Panc1 (cell line): ENCODE measurements at regions not wholly inside any gene's neighbourhood (a gene's known extent, or its start where the extent isn't known, plus 50 kb on each side); places are given as distances from the start of the nearest gene placed in this dataset.

Source experiments
- ATAC-seq: fragments of 200-7000 bp; cut with Tn5 transposase; 2 replicates; pipeline ENCODE4 v1.9.1; 2020; ENCODE audit warnings: mild to moderate bottlenecking, moderate library complexity
- BruUV-seq: library from RNA; stranded (reverse); fragments of 400-500 nt; replicated peaks from 2 replicates; lab custom pipeline; 2021; lab: Mats Ljungman, UMichigan
- CTCF ChIA-PET: fragments of 300-600 bp; sonication (Branson Sonifier 250); formaldehyde crosslinking; loops from one replicate; lab custom pipeline; 2022; ENCODE audit warnings: antibody characterized with exemption; lab: Charles Lee
- POLR2A ChIA-PET: fragments of 300-600 bp; sonication (Branson Sonifier 250); formaldehyde crosslinking; loops from one replicate; lab custom pipeline; 2022; ENCODE audit warnings: antibody characterized with exemption; lab: Charles Lee
- DNase-seq: peaks from one replicate; pipeline ENCODE4 v3.0.0-alpha.2; 2010; ENCODE audit warnings: low read depth, low spot score
- H3K27ac ChIP-seq: 2 replicates; pipeline ENCODE4 v1.5.1; 2011; ENCODE audit warnings: mild to moderate bottlenecking, low read length, inconsistent platforms
- H3K27me3 ChIP-seq: fragments of 200-500 bp; sonication (Bioruptor generic); 2 replicates; pipeline ENCODE4 v1.6.0; 2014; ENCODE audit warnings: low read length, inconsistent platforms; ENCODE audit not compliant: control insufficient read depth, insufficient read depth
- H3K36me3 ChIP-seq: fragments of 200-500 bp; sonication (Bioruptor generic); 2 replicates; pipeline ENCODE4 v1.5.1; 2014; ENCODE audit warnings: inconsistent platforms, mild to moderate bottlenecking, low read length, moderate library complexity; ENCODE audit not compliant: control insufficient read depth, insufficient read depth
- H3K4me1 ChIP-seq: 2 replicates; pipeline ENCODE4 v1.5.1; 2011; ENCODE audit warnings: inconsistent platforms, mild to moderate bottlenecking, low read length, moderate library complexity; ENCODE audit not compliant: control insufficient read depth, insufficient read depth
- H3K4me3 ChIP-seq, 2 experiments: 2 replicates each; pipeline ENCODE4 v1.5.1; 2011 to 2012; ENCODE audit warnings: low read depth in 2 of 2, low read length in 2 of 2, mild to moderate bottlenecking in 2 of 2, inconsistent platforms in 1 of 2, moderate library complexity in 1 of 2
- H3K9me3 ChIP-seq: fragments of 200-500 bp; sonication (Bioruptor generic); 2 replicates; pipeline ENCODE4 v1.5.1; 2014; ENCODE audit warnings: low read depth, mild to moderate bottlenecking, inconsistent platforms, low read length, moderate library complexity; ENCODE audit not compliant: control insufficient read depth, insufficient read depth
- POLR2AphosphoS5 ChIP-seq: IDR thresholded peaks from 2 replicates; pipeline ENCODE4 v1.6.1; 2012; ENCODE audit warnings: mild to moderate bottlenecking, low read depth, low read length, moderate library complexity
- SIN3A ChIP-seq: IDR thresholded peaks from 2 replicates; pipeline ENCODE4 v1.6.1; 2012; ENCODE audit warnings: low read depth, mild to moderate bottlenecking, low read length, moderate library complexity, borderline replicate concordance; ENCODE audit not compliant: insufficient read depth
- TCF7L2 ChIP-seq: IDR thresholded peaks from 2 replicates; pipeline ENCODE4 v1.6.1; 2011; ENCODE audit warnings: mild to moderate bottlenecking, low read depth, low read length, inconsistent platforms
- in situ Hi-C: cut with HindIII; loops from 2 replicates; pipeline ENCODE4 v1.10.0; 2016; ENCODE audit warnings: low sequenced_read_pairs, low pct_unique_long_range_greater_than_20kb
- intact Hi-C: fragments of 100-400 bp; cut with micrococcal nuclease; formaldehyde crosslinking; loops from one replicate; pipeline ENCODE4 v1.10.0; 2022; ENCODE audit not compliant: unreplicated experiment
- TF ChIP-seq, protein P1 (sequence below): fragments of 450-650 bp; IDR thresholded peaks from 2 replicates; pipeline ENCODE4 v1.5.1; 2017; ENCODE audit warnings: mild to moderate bottlenecking
- TF ChIP-seq, protein P2 (sequence below), 2 experiments: IDR thresholded peaks; 2 replicates each; pipeline ENCODE4 v1.6.1; 2011 to 2012; ENCODE audit warnings: low read depth in 2 of 2, control low read depth in 1 of 2, low read length in 1 of 2, mild to moderate bottlenecking in 1 of 2, moderate library complexity in 1 of 2; ENCODE audit not compliant: insufficient read depth in 1 of 2

DNA sequence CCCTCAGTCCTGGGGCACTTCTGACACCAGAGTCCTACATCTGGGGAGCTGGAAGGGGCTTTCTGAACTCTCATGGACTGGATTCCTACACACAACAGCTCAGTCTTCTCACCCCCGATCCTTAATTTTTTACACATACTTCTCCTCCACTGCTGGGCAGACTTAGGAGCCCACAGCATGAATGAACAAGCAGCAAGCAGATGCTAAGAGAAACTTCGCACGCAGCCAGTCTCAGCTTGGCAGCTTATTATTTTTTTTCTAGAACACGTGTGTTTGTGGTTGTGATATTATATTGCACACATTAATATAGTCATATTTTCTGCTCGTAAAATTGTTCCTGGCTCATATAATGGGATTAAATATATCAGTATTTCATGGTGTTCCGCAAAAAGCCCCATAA is 50.9 kb upstream of the LOXL4 start:
- TF ChIP-seq, protein P1, sequence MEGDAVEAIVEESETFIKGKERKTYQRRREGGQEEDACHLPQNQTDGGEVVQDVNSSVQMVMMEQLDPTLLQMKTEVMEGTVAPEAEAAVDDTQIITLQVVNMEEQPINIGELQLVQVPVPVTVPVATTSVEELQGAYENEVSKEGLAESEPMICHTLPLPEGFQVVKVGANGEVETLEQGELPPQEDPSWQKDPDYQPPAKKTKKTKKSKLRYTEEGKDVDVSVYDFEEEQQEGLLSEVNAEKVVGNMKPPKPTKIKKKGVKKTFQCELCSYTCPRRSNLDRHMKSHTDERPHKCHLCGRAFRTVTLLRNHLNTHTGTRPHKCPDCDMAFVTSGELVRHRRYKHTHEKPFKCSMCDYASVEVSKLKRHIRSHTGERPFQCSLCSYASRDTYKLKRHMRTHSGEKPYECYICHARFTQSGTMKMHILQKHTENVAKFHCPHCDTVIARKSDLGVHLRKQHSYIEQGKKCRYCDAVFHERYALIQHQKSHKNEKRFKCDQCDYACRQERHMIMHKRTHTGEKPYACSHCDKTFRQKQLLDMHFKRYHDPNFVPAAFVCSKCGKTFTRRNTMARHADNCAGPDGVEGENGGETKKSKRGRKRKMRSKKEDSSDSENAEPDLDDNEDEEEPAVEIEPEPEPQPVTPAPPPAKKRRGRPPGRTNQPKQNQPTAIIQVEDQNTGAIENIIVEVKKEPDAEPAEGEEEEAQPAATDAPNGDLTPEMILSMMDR = no peak
- no peak for TF ChIP-seq POLR2AphosphoS5
- TF ChIP-seq SIN3A = no peak
- TF ChIP-seq TCF7L2 = no peak
- TF ChIP-seq, protein P2, sequence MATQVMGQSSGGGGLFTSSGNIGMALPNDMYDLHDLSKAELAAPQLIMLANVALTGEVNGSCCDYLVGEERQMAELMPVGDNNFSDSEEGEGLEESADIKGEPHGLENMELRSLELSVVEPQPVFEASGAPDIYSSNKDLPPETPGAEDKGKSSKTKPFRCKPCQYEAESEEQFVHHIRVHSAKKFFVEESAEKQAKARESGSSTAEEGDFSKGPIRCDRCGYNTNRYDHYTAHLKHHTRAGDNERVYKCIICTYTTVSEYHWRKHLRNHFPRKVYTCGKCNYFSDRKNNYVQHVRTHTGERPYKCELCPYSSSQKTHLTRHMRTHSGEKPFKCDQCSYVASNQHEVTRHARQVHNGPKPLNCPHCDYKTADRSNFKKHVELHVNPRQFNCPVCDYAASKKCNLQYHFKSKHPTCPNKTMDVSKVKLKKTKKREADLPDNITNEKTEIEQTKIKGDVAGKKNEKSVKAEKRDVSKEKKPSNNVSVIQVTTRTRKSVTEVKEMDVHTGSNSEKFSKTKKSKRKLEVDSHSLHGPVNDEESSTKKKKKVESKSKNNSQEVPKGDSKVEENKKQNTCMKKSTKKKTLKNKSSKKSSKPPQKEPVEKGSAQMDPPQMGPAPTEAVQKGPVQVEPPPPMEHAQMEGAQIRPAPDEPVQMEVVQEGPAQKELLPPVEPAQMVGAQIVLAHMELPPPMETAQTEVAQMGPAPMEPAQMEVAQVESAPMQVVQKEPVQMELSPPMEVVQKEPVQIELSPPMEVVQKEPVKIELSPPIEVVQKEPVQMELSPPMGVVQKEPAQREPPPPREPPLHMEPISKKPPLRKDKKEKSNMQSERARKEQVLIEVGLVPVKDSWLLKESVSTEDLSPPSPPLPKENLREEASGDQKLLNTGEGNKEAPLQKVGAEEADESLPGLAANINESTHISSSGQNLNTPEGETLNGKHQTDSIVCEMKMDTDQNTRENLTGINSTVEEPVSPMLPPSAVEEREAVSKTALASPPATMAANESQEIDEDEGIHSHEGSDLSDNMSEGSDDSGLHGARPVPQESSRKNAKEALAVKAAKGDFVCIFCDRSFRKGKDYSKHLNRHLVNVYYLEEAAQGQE (IDR thresholded peaks at IDR 0.05; ENCODE audit: insufficient read depth in 1 of 2, low read depth in 2 of 2, low read length in 1 of 2) = no peak
- Histone ChIP-seq H3K4me1 (peaks cover 17% of the 10 kb centered on the region), H3K9me3 (no peaks in the 10 kb centered on the region), H3K27ac (no peak overlapping the region), H3K27me3 (no peaks in the 10 kb centered on the region), H3K4me3 (no peak overlapping the region), H3K36me3 (no peaks in the 10 kb centered on the region)
- ChIA-PET CTCF (no interaction called here), POLR2A (no interaction called here)
- BruUV-seq = no TSS peak
- no peak for ATAC-seq
- intact Hi-C loops (no loop called here), in situ Hi-C loops (no loop called here)
- DNase-seq = no peak
